Activated CD4-positive, alpha-beta memory T cell treated with anti-CD3 and anti-CD28 coated beads, Interleukin-2, amount 10 ng/mL, durations not matched to agents 7 days and 5 days (primary cell): ENCODE measurements at regions not wholly inside any gene's neighbourhood (a gene's known extent, or its start where the extent isn't known, plus 50 kb on each side); places are given as distances from the start of the nearest gene placed in this dataset.

Experiments used
- CTCF ChIA-PET: fragments of 350-600 bp; sonication (Branson Sonifier 250); formaldehyde crosslinking; loops from one replicate; lab custom pipeline; 2021; ENCODE audit warnings: antibody characterized with exemption, inconsistent platforms; lab: Charles Lee
- POLR2A ChIA-PET: fragments of 350-600 bp; sonication (Branson Sonifier 250); formaldehyde crosslinking; loops from one replicate; lab custom pipeline; 2021; ENCODE audit warnings: antibody characterized with exemption; lab: Charles Lee
- DNase-seq: peaks from one replicate; pipeline ENCODE4 v3.0.0-alpha.2; 2020
- H3K27ac Mint-ChIP-seq: one replicate; pipeline ENCODE4 v1.8.0; 2021; ENCODE audit warnings: mild to moderate bottlenecking, mixed read lengths
- H3K27me3 Mint-ChIP-seq: one replicate; pipeline ENCODE4 v1.8.0; 2021; ENCODE audit warnings: mixed read lengths
- H3K36me3 Mint-ChIP-seq: one replicate; pipeline ENCODE4 v1.8.0; 2021; ENCODE audit warnings: low read depth, mixed read lengths
- H3K4me1 Mint-ChIP-seq: one replicate; pipeline ENCODE4 v1.8.0; 2021; ENCODE audit warnings: mixed read lengths
- H3K4me3 Mint-ChIP-seq: one replicate; pipeline ENCODE4 v1.8.0; 2021; ENCODE audit warnings: mild to moderate bottlenecking, mixed read lengths
- H3K9me3 Mint-ChIP-seq: one replicate; pipeline ENCODE4 v1.8.0; 2021; ENCODE audit warnings: mixed read lengths

- no peak overlapping the region for H3K4me3 Mint-ChIP-seq
- CTCF ChIA-PET, result no interaction called here
- POLR2A ChIA-PET, result no interaction called here
Measured at GRCh38 chr18:78774741-78775141, 204.9 kb upstream of the SALL3 start.

DNA sequence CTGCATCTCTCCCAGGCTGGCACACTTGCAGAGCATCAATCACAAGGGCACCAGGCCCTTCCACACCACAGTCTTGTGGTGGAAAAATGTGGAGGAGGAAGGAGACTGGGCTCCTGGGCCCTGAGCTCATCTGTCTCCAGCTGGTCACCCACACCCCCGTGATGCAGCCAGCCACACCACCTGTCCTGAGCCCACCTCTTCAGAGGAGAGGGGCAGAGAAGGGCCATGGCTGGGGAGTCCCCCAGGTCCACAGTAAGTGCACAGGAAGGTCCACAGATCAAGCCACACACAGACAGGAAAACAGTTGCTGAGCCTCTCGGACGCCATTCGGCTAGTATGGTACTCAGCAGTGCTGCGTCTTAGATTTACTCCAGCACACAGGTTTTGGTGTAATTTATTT, 203.5 kb upstream of the SALL3 start:
- Mint-ChIP-seq H3K9me3 (no peaks in the 10 kb centered on the region), H3K4me1 (no peaks in the 10 kb centered on the region), H3K27me3 (no peaks in the 10 kb centered on the region), H3K27ac (no peak overlapping the region), H3K36me3 (no peaks in the 10 kb centered on the region), H3K4me3 (no peak overlapping the region)
- DNase-seq, result no peak
- CTCF ChIA-PET, result no interaction called here
- POLR2A ChIA-PET, result no interaction called here

More at GRCh38 chr18:78774741-78775141, 204.9 kb upstream of the SALL3 start:
- Mint-ChIP-seq H3K4me1 (no peaks in the 10 kb centered on the region), H3K27ac (no peak overlapping the region), H3K27me3 (no peaks in the 10 kb centered on the region), H3K9me3 (no peaks in the 10 kb centered on the region), H3K36me3 (no peaks in the 10 kb centered on the region)
- DNase-seq, result no peak

DNA sequence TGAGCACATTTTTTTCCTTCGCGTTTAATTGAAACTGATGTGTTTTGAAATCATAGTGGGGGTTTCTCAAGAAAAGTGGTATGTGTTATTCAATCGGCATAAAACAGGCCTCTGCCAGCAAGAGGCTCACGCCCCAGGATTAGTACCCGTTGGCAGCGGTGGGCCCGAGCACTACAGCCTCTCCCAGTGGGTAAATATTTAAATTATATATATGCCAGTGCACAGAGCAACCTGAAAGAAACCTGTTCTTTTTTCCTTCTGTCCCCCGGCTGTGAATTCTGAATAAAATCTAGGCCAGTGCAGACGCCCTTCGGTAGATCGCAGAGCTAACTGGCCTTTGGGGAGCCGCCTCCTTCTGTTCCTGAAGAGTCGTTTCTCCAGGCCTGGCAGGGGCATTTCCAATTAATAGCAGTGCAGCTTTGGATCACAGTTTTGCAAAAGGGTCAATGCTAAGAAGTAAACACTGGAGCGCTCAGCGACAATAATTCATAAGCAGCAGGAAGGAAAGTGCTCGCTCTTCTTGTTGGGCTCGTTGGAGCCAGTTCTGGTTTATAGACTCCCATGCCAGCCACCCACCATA, 202.8 kb upstream of the SALL3 start:
- DNase-seq, result no peak
- Mint-ChIP-seq H3K4me1 (no peaks in the 10 kb centered on the region), H3K27ac (no peak overlapping the region), H3K27me3 (no peaks in the 10 kb centered on the region), H3K36me3 (no peaks in the 10 kb centered on the region), H3K9me3 (no peaks in the 10 kb centered on the region), H3K4me3 (no peak overlapping the region)
- CTCF ChIA-PET, result no interaction called here
- POLR2A ChIA-PET, result no interaction called here

GRCh38 chr18:78777992-78778391, 201.6 kb upstream of the SALL3 start:
- H3K9me3 Mint-ChIP-seq, result no peaks in the 10 kb centered on the region
- no peaks in the 10 kb centered on the region for H3K4me1 Mint-ChIP-seq
- no peaks in the 10 kb centered on the region for H3K27me3 Mint-ChIP-seq
- ChIA-PET CTCF (no interaction called here), POLR2A (no interaction called here)
- no peak for DNase-seq
- H3K27ac Mint-ChIP-seq, result no peak overlapping the region
- no peak overlapping the region for H3K4me3 Mint-ChIP-seq
- no peaks in the 10 kb centered on the region for H3K36me3 Mint-ChIP-seq

DNA sequence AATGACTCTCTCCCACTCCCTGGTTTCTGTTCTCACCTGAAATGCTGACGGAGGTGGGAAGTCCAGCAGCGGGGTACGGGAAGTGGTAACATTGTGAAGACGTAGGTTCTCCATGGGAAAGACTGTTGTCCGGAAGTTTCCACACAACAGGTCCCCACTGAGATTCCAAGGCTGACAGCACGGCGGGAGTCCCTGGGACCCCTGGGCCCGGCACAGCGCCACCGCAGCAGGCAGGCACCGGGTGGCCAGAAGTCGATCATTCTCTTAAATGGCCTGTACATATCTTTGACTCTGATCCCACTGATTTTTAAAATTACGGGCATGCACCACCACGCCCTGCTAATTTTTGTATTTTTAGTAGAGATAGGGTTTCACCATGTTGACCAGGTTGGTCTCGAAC, 201.0 kb upstream of the SALL3 start:
- H3K4me3 Mint-ChIP-seq, result no peak overlapping the region
- no peaks in the 10 kb centered on the region for H3K4me1 Mint-ChIP-seq
- H3K27me3 Mint-ChIP-seq, result no peaks in the 10 kb centered on the region
- ChIA-PET POLR2A (no interaction called here), CTCF (no interaction called here)
- no peak for DNase-seq
- no peaks in the 10 kb centered on the region for H3K36me3 Mint-ChIP-seq
- no peaks in the 10 kb centered on the region for H3K9me3 Mint-ChIP-seq
- no peak overlapping the region for H3K27ac Mint-ChIP-seq

DNA sequence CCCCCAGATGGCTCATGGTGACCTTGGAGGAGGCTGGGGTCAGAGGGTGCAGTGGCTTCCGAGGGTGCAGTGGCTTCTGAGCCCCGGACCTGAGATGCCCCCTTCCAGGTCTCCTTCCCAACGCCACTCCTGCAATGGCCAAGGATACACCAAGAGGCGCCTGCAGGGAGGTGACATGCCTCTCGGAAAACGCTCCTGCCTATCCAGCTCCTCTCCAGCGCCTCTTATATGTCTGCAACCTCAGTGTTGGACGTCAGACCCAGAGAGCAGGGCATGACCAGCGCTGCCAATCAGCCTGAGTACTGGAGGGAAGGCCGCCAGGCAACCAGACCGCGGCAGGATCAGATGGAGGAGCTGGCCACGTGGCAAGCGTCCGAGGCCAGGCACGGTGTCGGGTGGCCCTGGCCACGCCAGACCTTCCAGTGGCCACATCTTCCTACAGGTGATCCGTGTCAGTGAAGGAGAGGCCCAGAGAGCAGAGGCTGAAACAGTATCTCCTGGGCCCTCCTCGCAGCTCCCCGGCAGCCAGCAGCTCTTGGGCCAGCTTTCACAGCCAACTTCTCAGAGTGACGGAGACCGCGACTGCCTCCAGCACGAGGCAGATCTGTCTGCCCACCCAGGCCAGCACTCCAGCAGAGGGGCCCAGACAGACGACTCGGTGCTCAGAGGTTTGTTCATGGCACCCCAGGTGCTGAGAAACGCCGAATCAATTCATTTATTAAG, 199.5 kb upstream of the SALL3 start:
- CTCF ChIA-PET, result no interaction called here
- DNase-seq, result no peak
- no peaks in the 10 kb centered on the region for H3K9me3 Mint-ChIP-seq
- H3K36me3 Mint-ChIP-seq, result no peaks in the 10 kb centered on the region
- no peak overlapping the region for H3K27ac Mint-ChIP-seq
- no peaks in the 10 kb centered on the region for H3K27me3 Mint-ChIP-seq
- no peaks in the 10 kb centered on the region for H3K4me1 Mint-ChIP-seq
- no peak overlapping the region for H3K4me3 Mint-ChIP-seq
- POLR2A ChIA-PET, result no interaction called here

DNA sequence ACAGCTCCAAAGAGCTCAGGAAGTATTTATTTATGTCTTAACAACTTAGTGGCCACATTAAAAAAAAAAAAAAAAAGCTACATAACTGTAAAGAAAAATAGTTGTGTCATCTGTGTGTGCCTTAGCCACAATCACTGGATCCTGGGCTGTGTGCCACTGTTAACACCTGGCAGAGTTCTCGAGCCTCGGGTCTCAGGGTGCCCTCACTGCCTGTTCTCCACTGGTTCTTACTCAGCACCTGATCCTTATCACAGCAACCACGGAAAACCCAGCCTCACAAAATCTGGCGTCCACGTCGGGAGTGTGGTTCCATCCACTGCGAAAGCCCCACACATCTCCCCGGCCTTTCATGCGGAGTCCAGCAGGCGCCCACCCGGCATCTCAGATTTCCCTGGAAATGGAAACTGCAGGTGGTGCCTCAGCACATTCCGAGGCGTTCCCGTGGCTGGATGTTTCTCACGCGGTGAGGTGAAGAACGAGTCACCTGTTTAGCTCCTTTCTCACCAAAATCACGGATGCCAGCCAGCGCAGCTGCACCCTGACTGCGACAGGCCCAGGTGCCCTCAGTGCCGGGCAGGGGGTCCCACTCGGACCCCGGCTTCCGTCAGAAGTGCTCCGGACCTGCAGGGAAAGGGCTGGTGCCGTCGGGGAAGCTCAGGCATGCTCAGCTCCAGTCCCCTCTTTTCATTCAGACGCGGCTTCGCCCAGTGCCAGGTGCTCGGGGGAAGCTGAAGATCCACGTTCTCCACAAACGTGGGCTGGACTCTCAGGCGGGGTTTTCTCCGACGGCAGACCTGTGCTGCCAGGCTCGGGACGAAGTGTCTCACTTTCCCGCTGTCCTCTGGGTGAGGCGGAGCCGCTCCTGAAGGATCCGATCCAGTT, 198.7 kb upstream of the SALL3 start:
- no peaks in the 10 kb centered on the region for H3K4me1 Mint-ChIP-seq
- no peak overlapping the region for H3K27ac Mint-ChIP-seq
- no peaks in the 10 kb centered on the region for H3K9me3 Mint-ChIP-seq
- POLR2A ChIA-PET, result no interaction called here
- CTCF ChIA-PET, result no interaction called here
- H3K4me3 Mint-ChIP-seq, result no peak overlapping the region
- no peak for DNase-seq
- no peaks in the 10 kb centered on the region for H3K36me3 Mint-ChIP-seq
- H3K27me3 Mint-ChIP-seq, result no peaks in the 10 kb centered on the region

DNA sequence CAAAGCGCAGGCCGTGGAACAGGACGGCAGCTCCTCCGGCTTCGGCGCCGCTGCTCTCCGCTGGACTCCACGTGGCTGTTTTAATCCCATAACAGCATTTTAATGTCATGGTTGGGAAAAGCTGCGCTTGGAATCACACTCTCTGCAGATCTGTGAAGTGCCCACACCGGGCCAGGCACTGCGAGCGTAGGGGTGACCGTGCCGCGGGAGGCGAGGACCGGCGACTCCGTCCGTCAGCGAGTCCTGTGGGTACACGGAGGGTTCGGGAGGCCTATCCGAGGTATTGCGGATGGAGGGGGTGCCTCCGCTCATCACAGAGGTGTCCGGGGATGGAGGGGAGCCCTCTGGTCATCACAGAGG, 198.0 kb upstream of the SALL3 start:
- DNase-seq, result no peak
- CTCF ChIA-PET, result no interaction called here
- no peaks in the 10 kb centered on the region for H3K27me3 Mint-ChIP-seq
- no peaks in the 10 kb centered on the region for H3K9me3 Mint-ChIP-seq
- no peaks in the 10 kb centered on the region for H3K36me3 Mint-ChIP-seq
- H3K27ac Mint-ChIP-seq, result no peak overlapping the region
- H3K4me1 Mint-ChIP-seq, result no peaks in the 10 kb centered on the region
- POLR2A ChIA-PET, result no interaction called here
- no peak overlapping the region for H3K4me3 Mint-ChIP-seq

DNA sequence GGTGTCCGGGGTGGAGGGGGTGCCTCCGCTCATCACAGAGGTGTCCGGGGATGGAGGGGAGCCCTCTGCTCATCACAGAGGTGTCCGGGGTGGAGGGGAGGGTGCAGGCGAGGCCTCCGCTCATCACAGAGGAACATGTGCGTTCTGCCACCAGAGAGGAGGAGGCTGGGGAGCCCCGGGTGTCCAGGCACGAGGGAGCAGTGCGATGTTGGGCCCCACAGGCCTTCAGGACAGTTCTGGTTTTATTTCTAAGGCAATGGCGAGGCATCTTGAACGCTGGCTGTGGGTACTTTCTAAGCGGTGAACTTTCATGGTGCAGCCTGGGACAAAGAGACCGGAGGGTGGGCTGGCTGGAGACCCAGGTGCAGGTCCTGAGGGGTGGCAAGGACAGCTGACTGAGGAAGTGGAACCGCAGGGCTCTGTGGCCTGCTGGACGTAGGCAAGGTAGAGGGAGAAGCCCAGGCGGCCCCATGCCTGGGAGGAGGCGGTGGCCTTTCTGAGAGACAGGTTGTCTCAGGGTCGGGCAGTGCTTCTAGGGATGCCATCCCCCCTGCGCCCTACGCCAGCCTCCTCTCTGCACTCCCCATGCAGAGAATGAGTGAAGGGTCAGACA, 196.6 kb upstream of the SALL3 start:
- no peak for DNase-seq
- Mint-ChIP-seq H3K4me3 (no peak overlapping the region), H3K9me3 (no peaks in the 10 kb centered on the region), H3K27me3 (no peaks in the 10 kb centered on the region), H3K36me3 (no peaks in the 10 kb centered on the region), H3K27ac (no peak overlapping the region), H3K4me1 (no peaks in the 10 kb centered on the region)
- POLR2A ChIA-PET, result no interaction called here
- CTCF ChIA-PET, result no interaction called here

DNA sequence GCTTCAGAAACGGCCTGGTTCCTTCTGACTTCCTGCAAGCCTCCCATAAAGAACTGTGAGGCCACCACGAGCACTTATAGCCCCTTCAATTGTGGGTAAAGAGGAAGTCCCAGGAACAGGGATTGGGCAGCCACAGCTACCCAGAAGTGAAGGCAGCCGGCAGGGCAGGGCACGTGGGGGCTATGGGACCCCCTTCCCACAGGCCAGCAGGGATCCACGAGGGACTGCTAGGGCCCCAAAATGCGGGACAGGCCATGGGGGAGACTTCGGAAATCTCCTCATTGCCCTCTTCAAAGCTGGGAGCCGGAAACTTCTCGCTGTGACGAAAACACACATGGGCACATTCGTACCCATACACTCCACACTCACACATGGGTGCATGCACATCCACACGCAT, 196.1 kb upstream of the SALL3 start:
- CTCF ChIA-PET, result interaction anchor here (0.8 kb wide), 1 partner anchor 14 kb away, joined by 3 read pairs; no protein-coding TSS in a partner anchor
- no peaks in the 10 kb centered on the region for H3K36me3 Mint-ChIP-seq
- H3K9me3 Mint-ChIP-seq, result no peaks in the 10 kb centered on the region
- DNase-seq, result no peak
- no peak overlapping the region for H3K4me3 Mint-ChIP-seq
- POLR2A ChIA-PET, result no interaction called here
- no peaks in the 10 kb centered on the region for H3K4me1 Mint-ChIP-seq
- no peak overlapping the region for H3K27ac Mint-ChIP-seq
- no peaks in the 10 kb centered on the region for H3K27me3 Mint-ChIP-seq

GRCh38 chr18:78784861-78785260, 194.8 kb upstream of the SALL3 start:
- ChIA-PET POLR2A (no interaction called here), CTCF (no interaction called here)
- no peaks in the 10 kb centered on the region for H3K27me3 Mint-ChIP-seq
- H3K36me3 Mint-ChIP-seq, result no peaks in the 10 kb centered on the region
- H3K27ac Mint-ChIP-seq, result no peak overlapping the region
- no peaks in the 10 kb centered on the region for H3K4me1 Mint-ChIP-seq
- no peaks in the 10 kb centered on the region for H3K9me3 Mint-ChIP-seq
- H3K4me3 Mint-ChIP-seq, result no peak overlapping the region
- no peak for DNase-seq

DNA sequence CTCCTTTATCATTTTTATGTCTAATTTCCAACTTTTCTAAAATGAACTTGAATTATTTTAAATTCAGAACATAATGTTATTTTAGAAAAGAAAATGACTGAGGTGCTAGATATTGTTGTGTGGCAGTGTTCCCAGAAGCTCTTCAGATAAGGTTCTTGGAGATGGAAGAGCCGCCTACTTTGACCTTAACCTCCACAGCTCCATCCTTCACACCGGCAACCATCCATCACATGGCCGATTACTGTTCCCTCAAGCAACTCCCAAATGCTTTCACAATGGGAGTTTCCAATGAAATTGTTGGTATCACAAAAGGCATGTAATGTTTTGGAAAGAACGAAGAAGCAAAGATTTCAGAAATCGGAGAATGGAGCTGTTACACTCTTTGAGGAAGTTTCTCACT, 193.9 kb upstream of the SALL3 start:
- CTCF ChIA-PET, result no interaction called here
- no peaks in the 10 kb centered on the region for H3K27me3 Mint-ChIP-seq
- H3K4me1 Mint-ChIP-seq, result no peaks in the 10 kb centered on the region
- DNase-seq, result no peak
- H3K4me3 Mint-ChIP-seq, result no peak overlapping the region
- no peaks in the 10 kb centered on the region for H3K9me3 Mint-ChIP-seq
- H3K36me3 Mint-ChIP-seq, result no peaks in the 10 kb centered on the region
- H3K27ac Mint-ChIP-seq, result no peak overlapping the region
- POLR2A ChIA-PET, result no interaction called here

- Mint-ChIP-seq H3K36me3 (no peaks in the 10 kb centered on the region), H3K27me3 (no peaks in the 10 kb centered on the region), H3K9me3 (no peaks in the 10 kb centered on the region), H3K27ac (no peak overlapping the region), H3K4me1 (no peaks in the 10 kb centered on the region), H3K4me3 (no peak overlapping the region)
- POLR2A ChIA-PET, result no interaction called here
- CTCF ChIA-PET, result no interaction called here
- DNase-seq, result no peak
Measured at GRCh38 chr18:78786776-78787175, 192.8 kb upstream of the SALL3 start.
